H1 (cell line): ENCODE measurements at regions not wholly inside any gene's neighbourhood (a gene's known extent, or its start where the extent isn't known, plus 50 kb on each side); places are given as distances from the start of the nearest gene placed in this dataset.

Source experiments
- GABPA ChIP-seq: IDR thresholded peaks from 2 replicates; pipeline ENCODE4 v1.6.1; 2011; ENCODE audit warnings: mild to moderate bottlenecking, low read length, moderate library complexity, borderline replicate concordance; ENCODE audit not compliant: insufficient read depth
- POLR2A ChIP-seq, 2 experiments: IDR thresholded peaks; 1 replicate in 1 of 2; 2 replicates in 1 of 2; pipeline ENCODE4 v1.6.1; 2011; ENCODE audit warnings: low read depth in 2 of 2, low read length in 2 of 2, mild to moderate bottlenecking in 2 of 2; ENCODE audit errors: control extremely low read depth in 1 of 2
- POLR2AphosphoS5 ChIP-seq: IDR thresholded peaks from 2 replicates; pipeline ENCODE4 v1.6.1; 2011; ENCODE audit warnings: low read depth, low read length
- SP2 ChIP-seq: IDR thresholded peaks from 2 replicates; pipeline ENCODE4 v1.6.1; 2012; ENCODE audit warnings: mild to moderate bottlenecking, low read length, inconsistent platforms

DNA sequence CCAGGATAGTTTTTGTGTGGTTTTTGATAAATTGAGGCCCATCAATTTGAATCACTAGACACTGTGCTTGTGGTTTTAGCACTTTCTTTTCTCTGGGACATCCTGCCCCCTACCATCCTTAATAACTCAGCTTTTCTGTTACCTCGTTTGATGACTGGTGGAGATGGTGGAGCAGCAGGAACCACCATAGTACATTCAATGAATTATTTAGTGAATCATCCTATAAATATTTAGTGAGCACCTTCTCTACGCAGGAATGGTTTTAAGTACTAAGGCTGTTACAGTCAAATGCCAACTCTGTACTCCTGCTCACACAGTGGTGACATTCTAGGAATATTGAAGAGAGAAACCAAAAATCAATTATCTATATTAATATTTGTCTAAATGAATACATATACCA is 585.2 kb downstream of the HAO1 start (continued):
- TF ChIP-seq GABPA (no peak), SP2 (no peak), POLR2A (IDR thresholded peaks at IDR 0.05; ENCODE audit: control extremely low read depth in 1 of 2, low read depth in 2 of 2, low read length in 2 of 2) (no peak), POLR2AphosphoS5 (no peak)
